ENCODE measurements at regions not wholly inside any gene's neighbourhood (a gene's known extent, or its start where the extent isn't known, plus 50 kb on each side); places are given as distances from the start of the nearest gene placed in this dataset.
"Not testable (repeated sequence)": the region's sequence is repeated elsewhere in the genome, so short reads cannot be mapped to it uniquely, and the experiment has no call there.

DNA sequence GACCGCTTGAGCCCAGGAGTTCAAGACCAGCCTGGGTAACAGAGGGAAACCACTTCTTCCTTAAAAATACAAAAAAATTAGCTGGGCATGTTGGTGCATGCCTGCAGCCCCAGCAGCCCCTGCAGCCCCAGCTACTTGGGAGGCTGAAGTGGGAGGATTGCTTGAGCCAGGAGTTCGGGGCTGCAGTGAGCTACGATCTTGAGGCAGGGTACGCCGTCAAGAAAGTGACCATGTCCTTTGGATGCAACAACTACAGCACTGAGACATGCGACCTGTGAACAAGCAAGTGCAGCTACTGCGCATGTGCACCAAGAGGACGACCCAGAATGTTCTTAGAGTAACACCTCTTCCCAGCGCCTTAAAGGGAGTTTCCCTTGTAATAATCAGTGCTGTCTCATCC is 66.6 kb upstream of the ZNF479 start:
- H3K9me3 ChIP-seq (replicated peaks in 1 of 11): peaks cover 0 to 51% (median 0%) of the 10 kb centered on the region in 11 experiments; a peak in 17 of 22 replicates
- no peak overlapping the region for H3K9ac ChIP-seq
- H3K27ac ChIP-seq: no peak overlapping the region
- no peak overlapping the region for H3K4me3 ChIP-seq
- no peaks in the 10 kb centered on the region for H3K27me3 ChIP-seq
- no peaks in the 10 kb centered on the region for H3K36me3 ChIP-seq
- no peak for TF ChIP-seq Cebpa-rat (IDR thresholded peaks at IDR 0.05)
- no peak overlapping the region for H3K4me2 ChIP-seq
- H4K20me1 ChIP-seq: no peaks in the 10 kb centered on the region
- H3K4me1 ChIP-seq: no peaks in the 10 kb centered on the region

- Histone ChIP-seq H3K9ac (no peak overlapping the region), H3K4me2 (no peak overlapping the region), H3K4me1 (no peaks in the 10 kb centered on the region), H3K27ac (no peak overlapping the region), H3K4me3 (no peak overlapping the region), H4K20me1 (no peaks in the 10 kb centered on the region), H3K36me3 (no peaks in the 10 kb centered on the region), H3K27me3 (no peaks in the 10 kb centered on the region), H3K9me3 (replicated peaks in 1 of 11) (peaks cover 0 to 56% (median 0%) of the 10 kb centered on the region in 11 experiments; a peak in 17 of 22 replicates)
- TF ChIP-seq Cebpa-rat (IDR thresholded peaks at IDR 0.05): no peak
Measured at GRCh38 chr7:57199252-57199651, 67.0 kb upstream of the ZNF479 start.

- Histone ChIP-seq H3K9me3 (replicated peaks in 1 of 11) (peaks cover 0 to 76% (median 14%) of the 10 kb centered on the region in 11 experiments; a peak in 17 of 22 replicates), H3K4me1 (no peaks in the 10 kb centered on the region), H3K4me3 (no peak overlapping the region), H3K27ac (no peak overlapping the region), H3K36me3 (no peaks in the 10 kb centered on the region), H3K27me3 (no peaks in the 10 kb centered on the region), H4K20me1 (no peaks in the 10 kb centered on the region), H3K9ac (no peak overlapping the region), H3K4me2 (no peak overlapping the region)
- TF ChIP-seq Cebpa-rat (IDR thresholded peaks at IDR 0.05): no peak
Measured at GRCh38 chr7:57201021-57201894, 69.0 kb upstream of the ZNF479 start.

DNA sequence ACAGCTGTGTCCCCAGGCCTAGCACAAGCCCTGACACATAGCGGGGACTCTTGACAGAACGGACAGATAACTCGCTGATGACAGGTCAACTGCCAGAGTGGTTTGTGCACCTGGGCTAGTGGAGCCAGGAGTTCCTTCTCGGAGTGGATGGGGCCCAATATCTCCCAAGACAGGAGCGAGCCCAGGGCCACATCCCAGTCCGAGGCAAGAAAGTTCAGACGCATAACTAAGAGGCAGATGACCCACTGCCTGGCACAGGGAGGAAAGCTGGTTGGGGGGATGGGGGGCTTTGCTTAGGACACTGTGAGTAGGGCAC is 69.6 kb upstream of the ZNF479 start:
- H4K20me1 ChIP-seq: no peaks in the 10 kb centered on the region
- no peaks in the 10 kb centered on the region for H3K36me3 ChIP-seq
- H3K4me2 ChIP-seq: no peak overlapping the region
- no peak overlapping the region for H3K4me3 ChIP-seq
- no peaks in the 10 kb centered on the region for H3K27me3 ChIP-seq
- H3K27ac ChIP-seq: no peak overlapping the region
- TF ChIP-seq Cebpa-rat (IDR thresholded peaks at IDR 0.05): no peak
- H3K9ac ChIP-seq: no peak overlapping the region
- H3K9me3 ChIP-seq (replicated peaks in 1 of 11): peaks cover 0 to 78% (median 16%) of the 10 kb centered on the region in 11 experiments; a peak in 17 of 22 replicates
- H3K4me1 ChIP-seq: no peaks in the 10 kb centered on the region

- Histone ChIP-seq H3K9me3 (replicated peaks in 1 of 11) (peaks cover under 1 to 80% (median 16%) of the 10 kb centered on the region in 11 experiments; a peak in 21 of 22 replicates), H3K36me3 (no peaks in the 10 kb centered on the region), H3K4me2 (no peak overlapping the region), H3K4me3 (no peak overlapping the region), H3K27ac (no peak overlapping the region), H3K9ac (no peak overlapping the region), H3K27me3 (no peaks in the 10 kb centered on the region), H3K4me1 (no peaks in the 10 kb centered on the region), H4K20me1 (no peaks in the 10 kb centered on the region)
- no peak for TF ChIP-seq Cebpa-rat (IDR thresholded peaks at IDR 0.05)
Measured at GRCh38 chr7:57202274-57202673, 70.0 kb upstream of the ZNF479 start.

DNA sequence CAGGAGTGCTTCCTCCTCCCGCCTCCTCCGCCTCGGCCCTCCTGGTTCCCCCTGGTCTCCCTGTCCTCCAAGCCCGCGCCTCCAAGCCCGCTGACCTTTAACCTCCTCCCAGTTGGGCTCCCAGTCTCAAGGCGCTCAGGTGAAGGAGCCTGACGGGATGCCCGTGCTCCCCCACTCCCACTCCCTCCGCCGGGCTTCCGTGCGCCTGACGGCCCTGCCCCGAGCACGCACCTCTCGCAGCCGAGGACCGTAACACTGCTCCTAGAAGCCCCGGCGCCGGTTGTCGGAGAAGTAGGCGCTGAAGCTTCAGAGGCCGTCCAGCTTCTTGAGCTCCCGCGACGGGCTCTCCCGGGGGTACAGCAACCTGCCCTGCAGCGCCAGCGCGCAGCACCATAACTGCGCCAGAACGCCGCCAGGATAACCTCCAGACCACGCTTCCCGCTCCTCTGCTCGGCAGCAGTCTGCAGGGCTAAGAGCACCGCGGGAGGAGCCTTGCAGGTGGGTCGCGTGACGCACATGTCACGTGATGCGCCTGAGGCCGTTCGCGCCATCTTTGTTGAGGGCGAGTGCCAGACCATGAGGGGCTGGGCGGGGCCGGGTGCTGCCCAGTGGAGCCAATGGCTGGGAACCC is 71.0 kb upstream of the ZNF479 start:
- H3K9me3 ChIP-seq (replicated peaks in 1 of 11): peaks cover 10 to 90% (median 25%) of the 10 kb centered on the region in 11 experiments
- H4K20me1 ChIP-seq: no peaks in the 10 kb centered on the region
- no peak overlapping the region for H3K4me2 ChIP-seq
- no peaks in the 10 kb centered on the region for H3K27me3 ChIP-seq
- H3K4me3 ChIP-seq: no peak overlapping the region
- no peaks in the 10 kb centered on the region for H3K4me1 ChIP-seq
- H3K36me3 ChIP-seq: no peaks in the 10 kb centered on the region
- no peak for TF ChIP-seq Cebpa-rat (IDR thresholded peaks at IDR 0.05)
- no peak overlapping the region for H3K9ac ChIP-seq
- H3K27ac ChIP-seq: no peak overlapping the region

DNA sequence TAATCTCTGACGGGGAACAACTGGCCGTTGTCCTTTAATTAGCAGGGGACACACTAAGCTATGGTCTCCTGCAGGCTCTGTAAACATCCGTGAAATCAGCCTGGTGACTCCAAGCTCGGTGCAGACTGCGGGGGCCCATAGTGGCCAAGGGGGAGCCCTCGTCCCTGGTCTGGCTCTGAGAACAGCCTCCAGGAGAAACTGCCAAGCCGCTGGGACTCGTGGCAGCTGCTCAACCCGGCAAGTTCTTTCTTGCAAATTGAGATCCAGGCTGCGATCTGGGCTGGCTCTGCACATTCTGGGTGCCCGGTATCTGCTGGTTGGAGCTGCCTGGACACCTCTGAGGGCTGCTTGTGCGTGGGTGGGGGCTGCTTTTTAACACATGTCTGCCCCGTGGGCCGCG is 71.6 kb upstream of the ZNF479 start:
- H3K4me2 ChIP-seq, H3K9ac ChIP-seq, H3K36me3 ChIP-seq, H3K4me1 ChIP-seq, H3K4me3 ChIP-seq, H4K20me1 ChIP-seq, H3K27me3 ChIP-seq, H3K27ac ChIP-seq: not testable (repeated sequence)
- peaks cover 16 to 92% (median 31%) of the 10 kb centered on the region in 11 experiments for H3K9me3 ChIP-seq (replicated peaks in 1 of 11)

DNA sequence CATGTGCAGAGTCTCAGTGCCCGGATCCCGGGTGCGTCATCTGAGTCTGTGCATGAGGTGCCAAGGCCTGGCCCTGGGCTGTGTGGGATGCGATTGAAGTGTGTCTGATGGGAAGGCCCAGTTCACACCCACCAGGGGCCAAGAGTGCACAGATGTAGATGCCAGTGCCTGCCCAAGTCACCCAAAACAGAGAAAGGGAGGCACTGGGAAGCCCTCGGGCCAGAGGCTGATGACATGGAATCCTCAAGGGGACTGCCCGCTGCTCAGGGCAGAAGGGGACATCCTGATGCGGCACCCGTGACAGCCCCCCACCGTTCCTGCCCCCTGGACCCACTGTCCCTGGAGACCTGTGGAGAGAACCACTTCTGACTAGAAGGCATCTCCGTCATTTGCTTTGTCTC is 72.2 kb upstream of the ZNF479 start:
- peaks cover 22 to 92% (median 36%) of the 10 kb centered on the region in 11 experiments for H3K9me3 ChIP-seq (replicated peaks in 1 of 11)
- H3K9ac ChIP-seq: no peak overlapping the region
- no peak overlapping the region for H3K4me3 ChIP-seq
- no peaks in the 10 kb centered on the region for H4K20me1 ChIP-seq
- H3K4me1 ChIP-seq: no peaks in the 10 kb centered on the region
- TF ChIP-seq Cebpa-rat (IDR thresholded peaks at IDR 0.05): no peak
- no peak overlapping the region for H3K4me2 ChIP-seq
- H3K27me3 ChIP-seq: no peaks in the 10 kb centered on the region
- no peak overlapping the region for H3K27ac ChIP-seq
- H3K36me3 ChIP-seq: no peaks in the 10 kb centered on the region

DNA sequence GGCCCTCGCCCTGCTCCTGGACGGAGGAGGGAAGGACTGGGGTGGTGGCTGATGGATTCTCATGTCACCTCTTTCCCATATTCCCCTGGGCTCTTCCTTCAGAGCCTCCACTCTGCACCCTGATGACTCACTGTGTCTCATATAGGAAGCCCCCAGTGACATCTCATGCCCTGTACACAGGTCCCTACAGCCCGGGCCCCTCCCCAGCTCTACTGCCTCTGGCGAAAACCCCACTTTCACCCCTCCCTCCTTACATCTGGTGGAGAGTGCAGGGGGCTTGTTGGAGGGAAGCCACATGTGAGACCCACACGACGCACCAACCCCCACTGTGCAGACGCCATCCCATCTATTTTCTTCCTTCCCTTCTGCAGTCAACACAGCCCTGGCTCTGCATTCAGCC is 72.8 kb upstream of the ZNF479 start:
- H3K4me1 ChIP-seq: no peaks in the 10 kb centered on the region
- H3K36me3 ChIP-seq: no peaks in the 10 kb centered on the region
- H3K9ac ChIP-seq: no peak overlapping the region
- TF ChIP-seq Cebpa-rat (IDR thresholded peaks at IDR 0.05): no peak
- H3K27me3 ChIP-seq: no peaks in the 10 kb centered on the region
- H3K4me3 ChIP-seq: no peak overlapping the region
- H4K20me1 ChIP-seq: no peaks in the 10 kb centered on the region
- peaks cover 26 to 93% (median 36%) of the 10 kb centered on the region in 11 experiments for H3K9me3 ChIP-seq (replicated peaks in 1 of 11)
- no peak overlapping the region for H3K27ac ChIP-seq
- H3K4me2 ChIP-seq: no peak overlapping the region

DNA sequence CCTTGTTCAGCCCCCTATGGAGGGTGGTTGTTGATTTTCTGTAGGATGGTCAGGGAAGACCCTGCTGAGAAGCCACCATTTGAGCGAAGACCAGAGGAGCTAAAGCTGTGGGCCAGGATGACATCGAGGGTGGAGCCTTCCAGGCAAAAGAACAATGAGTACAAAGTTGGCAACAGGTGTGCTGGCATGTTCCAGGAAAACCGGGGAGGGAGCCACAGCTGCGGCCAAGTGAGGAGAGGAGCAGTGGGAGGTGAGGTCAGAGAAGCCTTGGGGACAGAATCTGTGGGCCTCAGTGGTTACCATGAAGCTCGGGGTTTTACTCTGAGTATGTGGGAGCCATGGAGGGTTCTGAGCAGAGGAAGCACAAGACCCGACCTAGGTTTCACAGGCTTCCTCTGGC is 75.6 kb upstream of the ZNF479 start:
- Histone ChIP-seq H3K27ac (no peak overlapping the region), H4K20me1 (no peaks in the 10 kb centered on the region), H3K9ac (no peak overlapping the region), H3K36me3 (no peaks in the 10 kb centered on the region), H3K4me1 (no peaks in the 10 kb centered on the region), H3K9me3 (replicated peaks in 1 of 11) (peaks cover 55 to 93% (median 63%) of the 10 kb centered on the region in 11 experiments), H3K4me3 (no peak overlapping the region), H3K27me3 (no peaks in the 10 kb centered on the region), H3K4me2 (no peak overlapping the region)
- TF ChIP-seq Cebpa-rat (IDR thresholded peaks at IDR 0.05): no peak

All from BLaER1 treated with 17β-estradiol and CSF1 and Interleukin-3, amounts not matched to agents 10 nM and 100 nM (cell line).